ENCODE measurements at regions not wholly inside any gene's neighbourhood (a gene's known extent, or its start where the extent isn't known, plus 50 kb on each side); places are given as distances from the start of the nearest gene placed in this dataset.

- TF ChIP-seq, protein P1, sequence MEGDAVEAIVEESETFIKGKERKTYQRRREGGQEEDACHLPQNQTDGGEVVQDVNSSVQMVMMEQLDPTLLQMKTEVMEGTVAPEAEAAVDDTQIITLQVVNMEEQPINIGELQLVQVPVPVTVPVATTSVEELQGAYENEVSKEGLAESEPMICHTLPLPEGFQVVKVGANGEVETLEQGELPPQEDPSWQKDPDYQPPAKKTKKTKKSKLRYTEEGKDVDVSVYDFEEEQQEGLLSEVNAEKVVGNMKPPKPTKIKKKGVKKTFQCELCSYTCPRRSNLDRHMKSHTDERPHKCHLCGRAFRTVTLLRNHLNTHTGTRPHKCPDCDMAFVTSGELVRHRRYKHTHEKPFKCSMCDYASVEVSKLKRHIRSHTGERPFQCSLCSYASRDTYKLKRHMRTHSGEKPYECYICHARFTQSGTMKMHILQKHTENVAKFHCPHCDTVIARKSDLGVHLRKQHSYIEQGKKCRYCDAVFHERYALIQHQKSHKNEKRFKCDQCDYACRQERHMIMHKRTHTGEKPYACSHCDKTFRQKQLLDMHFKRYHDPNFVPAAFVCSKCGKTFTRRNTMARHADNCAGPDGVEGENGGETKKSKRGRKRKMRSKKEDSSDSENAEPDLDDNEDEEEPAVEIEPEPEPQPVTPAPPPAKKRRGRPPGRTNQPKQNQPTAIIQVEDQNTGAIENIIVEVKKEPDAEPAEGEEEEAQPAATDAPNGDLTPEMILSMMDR (IDR thresholded peaks at IDR 0.05; ENCODE audit: low read depth, low read length): no peak
- TF ChIP-seq POLR2A (IDR thresholded peaks at IDR 0.05; ENCODE audit: extremely low read depth, insufficient read length): no peak
- TF ChIP-seq MAX (IDR thresholded peaks at IDR 0.05; ENCODE audit: low read depth, low read length): no peak
- no peak for TF ChIP-seq MYC (IDR thresholded peaks at IDR 0.05; ENCODE audit: low read depth, low read length)
Measured at GRCh38 chr14:87419925-87420324, 573.1 kb downstream of the GALC start.

Measured in NB4 (cell line).